ENCODE measurements at regions not wholly inside any gene's neighbourhood (a gene's known extent, or its start where the extent isn't known, plus 50 kb on each side); places are given as distances from the start of the nearest gene placed in this dataset.
A peak's percentile ranks its signal among the peaks of the same experiment; 100 is the strongest.

GRCh38 chr1:199688133-199688676 lies 339.3 kb upstream of the NR5A2 start:
- DNase-seq (ENCODE audit: extremely low spot score, insufficient read length, low read depth) (no peak), FAIRE-seq (no peak)

DNA sequence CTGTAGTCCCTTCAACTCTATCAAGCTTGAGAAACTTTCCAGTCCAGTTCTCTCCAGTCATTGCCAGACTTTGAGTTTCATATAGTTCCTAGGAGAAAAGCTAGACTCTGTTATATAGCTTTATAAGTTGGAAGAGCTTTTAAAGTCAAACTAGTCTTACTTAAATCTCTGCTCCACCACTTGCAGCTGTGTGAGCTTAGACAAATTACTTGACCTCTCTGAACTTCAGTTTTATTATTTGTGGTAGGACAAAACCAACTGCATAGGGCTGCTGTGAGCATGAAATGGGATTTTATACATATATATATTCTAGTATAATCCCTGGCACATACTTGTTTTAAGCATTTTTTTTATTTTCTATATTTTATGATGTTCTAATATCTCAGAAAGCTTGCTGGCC lies 338.7 kb upstream of the NR5A2 start:
- DNase-seq (ENCODE audit: extremely low spot score, insufficient read length, low read depth) (no peak), FAIRE-seq (no peak)

- no peak for DNase-seq (ENCODE audit: extremely low spot score, insufficient read length, low read depth)
- no peak for FAIRE-seq
Observed at GRCh38 chr1:199690496-199690895, 337.0 kb upstream of the NR5A2 start.

GRCh38 chr1:199691540-199691939 lies 336.0 kb upstream of the NR5A2 start:
- FAIRE-seq: no peak
- no peak for DNase-seq (ENCODE audit: extremely low spot score, insufficient read length, low read depth)

GRCh38 chr1:199693724-199694123 lies 333.8 kb upstream of the NR5A2 start:
- FAIRE-seq (no peak), DNase-seq (ENCODE audit: extremely low spot score, insufficient read length, low read depth) (no peak)

- no peak for DNase-seq (ENCODE audit: extremely low spot score, insufficient read length, low read depth)
- no peak for FAIRE-seq
Observed at GRCh38 chr1:199696225-199696624, 331.3 kb upstream of the NR5A2 start.

GRCh38 chr1:199698222-199698621 lies 329.3 kb upstream of the NR5A2 start:
- DNase-seq (ENCODE audit: extremely low spot score, insufficient read length, low read depth) (no peak), FAIRE-seq (no peak)

DNA sequence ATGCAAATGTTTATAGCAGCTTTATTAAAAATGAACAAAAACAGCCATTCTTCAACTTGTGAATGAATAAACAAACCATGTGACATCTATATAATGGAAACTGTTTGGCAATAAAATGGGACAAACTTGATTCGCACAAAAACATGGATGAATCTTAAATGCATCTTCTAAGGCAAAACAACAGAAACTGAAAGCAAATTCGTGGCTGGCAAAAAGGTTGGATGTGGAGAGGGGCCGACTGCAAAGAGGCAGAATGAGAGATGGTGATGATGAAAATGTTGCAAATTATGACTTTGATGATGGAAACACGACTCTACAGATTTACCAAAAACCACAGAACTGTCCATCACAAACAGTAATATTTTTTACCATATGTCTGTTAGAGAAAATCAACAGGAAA lies 327.0 kb upstream of the NR5A2 start:
- FAIRE-seq (no peak), DNase-seq (ENCODE audit: extremely low spot score, insufficient read length, low read depth) (no peak)

DNA sequence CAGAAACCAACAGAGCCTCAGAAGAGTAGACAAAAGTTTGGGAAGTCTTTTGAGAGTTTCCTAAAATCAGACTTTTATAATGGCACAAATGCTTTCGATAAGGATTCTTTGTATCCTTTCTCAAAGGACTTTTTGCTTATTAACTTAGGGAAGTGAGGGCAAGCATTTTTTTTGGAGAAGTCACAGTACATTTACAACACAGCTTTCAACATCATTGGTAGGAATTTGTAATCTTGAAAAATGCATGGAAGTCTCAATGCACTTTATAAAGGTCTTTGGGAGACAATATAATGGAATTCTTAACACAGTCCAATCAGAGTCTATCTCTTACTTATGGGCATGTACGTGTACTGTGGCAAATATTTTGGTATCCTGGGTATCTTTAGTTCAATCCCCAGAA lies 325.8 kb upstream of the NR5A2 start:
- FAIRE-seq: no peak

DNA sequence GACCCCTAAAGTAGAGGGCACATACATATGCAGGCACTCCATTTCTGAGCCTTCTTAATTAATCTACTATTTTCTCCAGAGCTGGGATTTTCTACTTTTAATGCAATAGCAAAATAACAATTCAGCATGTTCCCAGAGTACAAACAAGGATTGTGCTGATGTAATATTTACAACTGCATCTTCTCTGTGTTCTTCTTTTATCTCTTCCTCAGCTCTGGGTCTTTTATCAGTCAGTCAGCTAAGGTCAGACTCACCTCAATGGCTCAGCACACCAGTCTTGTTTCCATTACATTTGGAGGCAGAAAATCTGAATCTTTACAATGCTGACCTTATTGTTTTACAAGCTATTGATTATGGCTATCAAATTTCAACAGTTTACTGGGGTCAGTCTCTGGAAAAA lies 323.3 kb upstream of the NR5A2 start:
- no peak for DNase-seq (ENCODE audit: extremely low spot score, insufficient read length, low read depth)
- no peak for FAIRE-seq

More for the DNA sequence above, 325.8 kb upstream of the NR5A2 start:
- no peak for DNase-seq (ENCODE audit: extremely low spot score, insufficient read length, low read depth)

GRCh38 chr1:199705825-199706224 lies 321.7 kb upstream of the NR5A2 start:
- DNase-seq (ENCODE audit: extremely low spot score, insufficient read length, low read depth) (no peak), FAIRE-seq (no peak)

DNA sequence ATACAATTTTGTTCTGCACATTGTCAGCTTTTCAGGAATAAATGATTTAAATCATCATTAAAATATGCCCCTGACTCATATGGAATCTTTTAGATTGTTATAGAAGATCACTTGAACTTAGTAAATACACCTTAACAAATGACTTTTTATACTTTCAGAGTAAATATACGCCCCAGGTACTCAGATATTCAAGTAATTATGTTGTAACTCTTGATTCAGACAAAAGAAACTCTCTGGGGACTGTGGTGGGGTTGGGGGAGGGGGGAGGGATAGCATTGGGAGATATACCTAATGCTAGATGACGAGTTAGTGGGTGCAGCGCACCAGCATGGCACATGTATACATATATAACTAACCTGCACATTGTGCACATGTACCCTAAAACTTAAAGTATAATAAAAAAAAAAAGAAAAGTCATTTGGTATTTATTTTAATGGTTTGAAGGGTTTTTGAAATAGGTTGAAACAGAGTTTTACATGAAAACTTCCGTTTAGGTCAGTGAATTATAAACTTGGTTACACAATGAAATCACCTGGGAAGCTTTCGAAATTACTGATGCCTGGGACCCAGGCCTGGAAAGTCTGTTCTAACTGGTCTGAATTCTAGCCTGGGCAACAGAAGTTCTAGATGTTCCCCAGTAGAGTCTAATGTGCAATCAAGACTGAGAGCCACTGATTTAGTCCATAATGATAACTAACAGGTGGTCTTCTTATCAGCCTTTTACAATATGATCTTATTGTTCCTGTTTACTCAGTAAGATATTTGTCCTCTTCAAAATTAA lies 320.5 kb upstream of the NR5A2 start:
- FAIRE-seq (no peak), DNase-seq (ENCODE audit: extremely low spot score, insufficient read length, low read depth) (no peak)

- no peak for DNase-seq (ENCODE audit: extremely low spot score, insufficient read length, low read depth)
- FAIRE-seq: no peak
Observed at GRCh38 chr1:199710974-199711373, 316.5 kb upstream of the NR5A2 start.

DNA sequence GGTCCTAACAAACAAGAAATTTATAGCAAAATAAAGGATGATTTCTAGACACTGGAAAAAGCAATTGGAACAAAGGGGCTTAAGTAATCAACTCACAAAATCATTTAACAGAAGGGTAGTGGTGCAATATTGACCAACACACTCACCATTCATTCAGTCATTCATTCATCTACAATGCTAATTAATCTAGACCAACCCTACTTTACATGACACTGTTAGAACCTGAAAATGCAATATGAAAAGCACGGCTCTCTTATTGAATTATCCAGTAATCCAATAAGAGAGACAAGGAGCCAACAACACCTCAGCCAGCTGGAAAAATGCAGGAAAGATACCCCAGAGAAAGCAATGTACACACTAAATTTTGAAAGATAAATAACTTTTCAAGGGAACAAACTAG lies 310.8 kb upstream of the NR5A2 start:
- FAIRE-seq (no peak), DNase-seq (ENCODE audit: extremely low spot score, insufficient read length, low read depth) (no peak)

- no peak for DNase-seq (ENCODE audit: extremely low spot score, insufficient read length, low read depth)
- FAIRE-seq: no peak
Observed at GRCh38 chr1:199719156-199719842, 308.2 kb upstream of the NR5A2 start.

DNA sequence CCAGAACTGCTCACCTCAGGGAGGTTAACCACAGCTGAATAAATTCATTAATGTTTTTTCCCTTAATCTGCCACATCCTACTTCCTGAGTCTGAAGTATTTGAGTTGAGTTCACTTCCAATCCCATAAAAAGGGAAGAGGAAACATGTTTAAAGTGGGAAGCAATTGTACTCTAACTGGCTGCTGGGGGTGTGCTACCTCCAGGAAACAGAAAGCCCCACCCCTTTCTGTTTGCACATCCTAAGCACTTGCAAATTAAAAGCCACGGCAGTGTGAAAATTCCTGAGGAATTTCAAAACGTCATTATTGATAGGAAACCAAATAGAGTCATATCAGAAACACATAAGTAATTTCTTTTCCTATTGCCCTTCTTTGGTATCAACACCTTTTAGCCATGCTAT lies 307.0 kb upstream of the NR5A2 start:
- FAIRE-seq (no peak), DNase-seq (ENCODE audit: extremely low spot score, insufficient read length, low read depth) (no peak)

GRCh38 chr1:199721001-199721400 lies 306.5 kb upstream of the NR5A2 start:
- FAIRE-seq: no peak
- no peak for DNase-seq (ENCODE audit: extremely low spot score, insufficient read length, low read depth)

- no peak for FAIRE-seq
Observed at GRCh38 chr1:199723250-199723956, 304.1 kb upstream of the NR5A2 start.

GRCh38 chr1:199724049-199724448 lies 303.5 kb upstream of the NR5A2 start:
- FAIRE-seq: no peak

More at GRCh38 chr1:199723250-199723956, 304.1 kb upstream of the NR5A2 start:
- no peak for DNase-seq (ENCODE audit: extremely low spot score, insufficient read length, low read depth)

DNA sequence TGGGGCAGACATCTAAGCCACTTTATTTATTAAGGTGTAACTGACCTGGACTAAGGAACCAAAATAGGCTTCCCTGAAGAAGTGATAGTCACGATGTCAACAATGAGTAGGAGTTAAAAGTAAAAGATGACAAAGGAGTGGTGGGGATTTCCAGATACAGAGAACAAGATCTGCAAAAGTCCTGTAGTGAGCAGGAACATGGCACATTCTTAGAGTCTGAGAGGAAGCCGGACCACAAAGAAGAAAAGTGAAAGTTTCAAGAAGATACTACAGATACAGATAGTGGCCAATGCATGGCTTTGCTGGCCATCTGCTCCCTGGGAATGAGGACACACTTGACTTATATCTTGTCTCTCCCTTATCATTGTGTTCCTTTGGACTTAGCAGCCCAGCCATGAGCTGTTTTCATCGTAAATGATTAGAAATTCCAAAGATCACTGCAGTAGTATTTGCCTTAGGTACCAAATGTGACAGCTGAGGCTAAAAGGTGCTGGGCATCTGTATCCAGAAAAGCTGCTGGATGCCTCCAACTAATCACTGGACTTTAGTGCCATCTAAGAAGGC lies 302.4 kb upstream of the NR5A2 start:
- peak; percentile 76 for FAIRE-seq

More at GRCh38 chr1:199724049-199724448, 303.5 kb upstream of the NR5A2 start:
- no peak for DNase-seq (ENCODE audit: extremely low spot score, insufficient read length, low read depth)

More for the DNA sequence above, 302.4 kb upstream of the NR5A2 start:
- DNase-seq (ENCODE audit: extremely low spot score, insufficient read length, low read depth): peak; percentile 4

All from GM18507 (cell line).